ENCODE measurements at regions not wholly inside any gene's neighbourhood (a gene's known extent, or its start where the extent isn't known, plus 50 kb on each side); places are given as distances from the start of the nearest gene placed in this dataset.
A peak's percentile ranks its signal among the peaks of the same experiment; 100 is the strongest.

GRCh38 chr2:105470979-105471378 lies 72.1 kb upstream of the FHL2 start:
- Histone ChIP-seq H3K27ac (ENCODE audit: low read length) (no peak overlapping the region), H3K4me3 (ENCODE audit: low read depth in 1 of 2, low read length in 2 of 2) (no peak overlapping the region), H3K36me3 (ENCODE audit: control insufficient read depth in 1 of 2, insufficient read depth in 2 of 2, low read length in 2 of 2) (no peaks in the 10 kb centered on the region), H3K4me1 (ENCODE audit: control insufficient read depth in 1 of 2, insufficient read depth in 2 of 2, low read length in 2 of 2) (no peaks in the 10 kb centered on the region), H3K9me3 (ENCODE audit: control insufficient read depth in 1 of 2, low read length in 2 of 2) (no peaks in the 10 kb centered on the region), H3K27me3 (ENCODE audit: low read depth, low read length) (no peaks in the 10 kb centered on the region)

- no peak overlapping the region for H3K27ac ChIP-seq (ENCODE audit: low read length)
- H3K4me3 ChIP-seq (ENCODE audit: low read depth in 1 of 2, low read length in 2 of 2) = no peak overlapping the region
- no peaks in the 10 kb centered on the region for H3K36me3 ChIP-seq (ENCODE audit: control insufficient read depth in 1 of 2, insufficient read depth in 2 of 2, low read length in 2 of 2)
- H3K9me3 ChIP-seq (ENCODE audit: control insufficient read depth in 1 of 2, low read length in 2 of 2) = no peaks in the 10 kb centered on the region
- no peaks in the 10 kb centered on the region for H3K27me3 ChIP-seq (ENCODE audit: low read depth, low read length)
- H3K4me1 ChIP-seq (ENCODE audit: control insufficient read depth in 1 of 2, insufficient read depth in 2 of 2, low read length in 2 of 2) = no peaks in the 10 kb centered on the region
Observed at GRCh38 chr2:105469781-105470180, 70.9 kb upstream of the FHL2 start.

GRCh38 chr2:105468582-105469042 lies 69.8 kb upstream of the FHL2 start:
- Histone ChIP-seq H3K9me3 (ENCODE audit: control insufficient read depth in 1 of 2, low read length in 2 of 2) (no peaks in the 10 kb centered on the region), H3K27ac (ENCODE audit: low read length) (no peak overlapping the region), H3K27me3 (ENCODE audit: low read depth, low read length) (no peaks in the 10 kb centered on the region), H3K4me1 (ENCODE audit: control insufficient read depth in 1 of 2, insufficient read depth in 2 of 2, low read length in 2 of 2) (no peaks in the 10 kb centered on the region), H3K4me3 (ENCODE audit: low read depth in 1 of 2, low read length in 2 of 2) (no peak overlapping the region), H3K36me3 (ENCODE audit: control insufficient read depth in 1 of 2, insufficient read depth in 2 of 2, low read length in 2 of 2) (no peaks in the 10 kb centered on the region)

- Histone ChIP-seq H3K36me3 (ENCODE audit: control insufficient read depth in 1 of 2, insufficient read depth in 2 of 2, low read length in 2 of 2) (no peaks in the 10 kb centered on the region), H3K4me1 (ENCODE audit: control insufficient read depth in 1 of 2, insufficient read depth in 2 of 2, low read length in 2 of 2) (peaks cover 0 to 3% of the 10 kb centered on the region in 2 donors), H3K9me3 (ENCODE audit: control insufficient read depth in 1 of 2, low read length in 2 of 2) (no peaks in the 10 kb centered on the region), H3K27ac (ENCODE audit: low read length) (no peak overlapping the region), H3K27me3 (ENCODE audit: low read depth, low read length) (no peaks in the 10 kb centered on the region), H3K4me3 (ENCODE audit: low read depth in 1 of 2, low read length in 2 of 2) (no peak overlapping the region)
Observed at GRCh38 chr2:105464325-105464724, 65.5 kb upstream of the FHL2 start.

GRCh38 chr2:105460048-105460732 lies 61.3 kb upstream of the FHL2 start:
- no peaks in the 10 kb centered on the region for H3K9me3 ChIP-seq (ENCODE audit: control insufficient read depth in 1 of 2, low read length in 2 of 2)
- H3K27ac ChIP-seq (ENCODE audit: low read length) = no peak overlapping the region
- H3K4me1 ChIP-seq (ENCODE audit: control insufficient read depth in 1 of 2, insufficient read depth in 2 of 2, low read length in 2 of 2) = peaks cover 0 to 7% of the 10 kb centered on the region in 2 donors
- no peaks in the 10 kb centered on the region for H3K36me3 ChIP-seq (ENCODE audit: control insufficient read depth in 1 of 2, insufficient read depth in 2 of 2, low read length in 2 of 2)
- H3K27me3 ChIP-seq (ENCODE audit: low read depth, low read length) = no peaks in the 10 kb centered on the region
- no peak overlapping the region for H3K4me3 ChIP-seq (ENCODE audit: low read depth in 1 of 2, low read length in 2 of 2)

GRCh38 chr2:105458076-105458475 lies 59.2 kb upstream of the FHL2 start:
- H3K27ac ChIP-seq (ENCODE audit: low read length) = no peak overlapping the region
- no peaks in the 10 kb centered on the region for H3K36me3 ChIP-seq (ENCODE audit: control insufficient read depth in 1 of 2, insufficient read depth in 2 of 2, low read length in 2 of 2)
- H3K4me3 ChIP-seq (ENCODE audit: low read depth in 1 of 2, low read length in 2 of 2) = no peak overlapping the region
- peaks cover 0 to 7% of the 10 kb centered on the region in 2 donors for H3K4me1 ChIP-seq (ENCODE audit: control insufficient read depth in 1 of 2, insufficient read depth in 2 of 2, low read length in 2 of 2)
- no peaks in the 10 kb centered on the region for H3K9me3 ChIP-seq (ENCODE audit: control insufficient read depth in 1 of 2, low read length in 2 of 2)
- H3K27me3 ChIP-seq (ENCODE audit: low read depth, low read length) = no peaks in the 10 kb centered on the region

- Histone ChIP-seq H3K4me1 (ENCODE audit: control insufficient read depth in 1 of 2, insufficient read depth in 2 of 2, low read length in 2 of 2) (peaks cover 0 to 7% of the 10 kb centered on the region in 2 donors), H3K9me3 (ENCODE audit: control insufficient read depth in 1 of 2, low read length in 2 of 2) (no peaks in the 10 kb centered on the region), H3K27me3 (ENCODE audit: low read depth, low read length) (no peaks in the 10 kb centered on the region), H3K36me3 (ENCODE audit: control insufficient read depth in 1 of 2, insufficient read depth in 2 of 2, low read length in 2 of 2) (no peaks in the 10 kb centered on the region), H3K27ac (ENCODE audit: low read length) (peak overlapping the region; percentile 73), H3K4me3 (ENCODE audit: low read depth in 1 of 2, low read length in 2 of 2) (no peak overlapping the region)
Observed at GRCh38 chr2:105455488-105456003, 56.7 kb upstream of the FHL2 start.

- H3K36me3 ChIP-seq (ENCODE audit: control insufficient read depth in 1 of 2, insufficient read depth in 2 of 2, low read length in 2 of 2) = no peaks in the 10 kb centered on the region
- peaks cover 0 to 6% of the 10 kb centered on the region in 2 donors for H3K4me1 ChIP-seq (ENCODE audit: control insufficient read depth in 1 of 2, insufficient read depth in 2 of 2, low read length in 2 of 2)
- H3K27ac ChIP-seq (ENCODE audit: low read length) = peak overlapping the region; percentile 73
- H3K27me3 ChIP-seq (ENCODE audit: low read depth, low read length) = no peaks in the 10 kb centered on the region
- H3K4me3 ChIP-seq (ENCODE audit: low read depth in 1 of 2, low read length in 2 of 2) = no peak overlapping the region
- no peaks in the 10 kb centered on the region for H3K9me3 ChIP-seq (ENCODE audit: control insufficient read depth in 1 of 2, low read length in 2 of 2)
Observed at GRCh38 chr2:105454801-105455485, 56.1 kb upstream of the FHL2 start.

- Histone ChIP-seq H3K4me1 (ENCODE audit: control insufficient read depth in 1 of 2, insufficient read depth in 2 of 2, low read length in 2 of 2) (peaks cover 0 to 4% of the 10 kb centered on the region in 2 donors), H3K4me3 (ENCODE audit: low read depth in 1 of 2, low read length in 2 of 2) (no peak overlapping the region), H3K27me3 (ENCODE audit: low read depth, low read length) (no peaks in the 10 kb centered on the region), H3K36me3 (ENCODE audit: control insufficient read depth in 1 of 2, insufficient read depth in 2 of 2, low read length in 2 of 2) (no peaks in the 10 kb centered on the region), H3K9me3 (ENCODE audit: control insufficient read depth in 1 of 2, low read length in 2 of 2) (no peaks in the 10 kb centered on the region), H3K27ac (ENCODE audit: low read length) (no peak overlapping the region)
Observed at GRCh38 chr2:105451571-105452166, 52.8 kb upstream of the FHL2 start.

GRCh38 chr2:105450471-105450870 lies 51.6 kb upstream of the FHL2 start:
- Histone ChIP-seq H3K27me3 (ENCODE audit: low read depth, low read length) (no peaks in the 10 kb centered on the region), H3K4me3 (ENCODE audit: low read depth in 1 of 2, low read length in 2 of 2) (no peak overlapping the region), H3K36me3 (ENCODE audit: control insufficient read depth in 1 of 2, insufficient read depth in 2 of 2, low read length in 2 of 2) (no peaks in the 10 kb centered on the region), H3K4me1 (ENCODE audit: control insufficient read depth in 1 of 2, insufficient read depth in 2 of 2, low read length in 2 of 2) (no peaks in the 10 kb centered on the region), H3K9me3 (ENCODE audit: control insufficient read depth in 1 of 2, low read length in 2 of 2) (no peaks in the 10 kb centered on the region), H3K27ac (ENCODE audit: low read length) (no peak overlapping the region)

GRCh38 chr2:105449076-105449475 lies 50.2 kb upstream of the FHL2 start:
- no peak overlapping the region for H3K4me3 ChIP-seq (ENCODE audit: low read depth in 1 of 2, low read length in 2 of 2)
- H3K36me3 ChIP-seq (ENCODE audit: control insufficient read depth in 1 of 2, insufficient read depth in 2 of 2, low read length in 2 of 2) = no peaks in the 10 kb centered on the region
- H3K9me3 ChIP-seq (ENCODE audit: control insufficient read depth in 1 of 2, low read length in 2 of 2) = no peaks in the 10 kb centered on the region
- no peaks in the 10 kb centered on the region for H3K27me3 ChIP-seq (ENCODE audit: low read depth, low read length)
- peaks cover 0 to 2% of the 10 kb centered on the region in 2 donors for H3K4me1 ChIP-seq (ENCODE audit: control insufficient read depth in 1 of 2, insufficient read depth in 2 of 2, low read length in 2 of 2)
- H3K27ac ChIP-seq (ENCODE audit: low read length) = peak overlapping the region; percentile 85
